ENCODE measurements at regions not wholly inside any gene's neighbourhood (a gene's known extent, or its start where the extent isn't known, plus 50 kb on each side); places are given as distances from the start of the nearest gene placed in this dataset.

DNA sequence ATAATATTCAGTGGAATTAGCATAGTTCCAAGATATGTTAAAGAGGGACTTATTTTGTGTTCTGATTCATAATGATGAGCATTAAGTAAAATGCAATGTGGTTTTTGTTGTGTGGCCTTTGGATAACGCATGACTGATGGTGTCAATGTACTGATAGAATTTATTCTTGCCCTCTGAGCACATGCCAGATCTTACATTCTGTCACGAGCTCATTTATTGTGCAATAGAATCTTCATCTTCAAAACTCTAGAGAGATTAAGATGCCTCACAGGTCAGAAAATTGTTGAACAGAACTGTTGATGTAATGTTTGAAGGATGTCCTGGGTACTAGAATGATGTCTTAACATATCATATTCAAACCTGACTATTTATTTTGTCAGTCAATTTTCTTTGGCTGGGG, 148.0 kb upstream of the HTR2A start:
- TF ChIP-seq GATA2 (IDR thresholded peaks at IDR 0.05; ENCODE audit: insufficient read depth, insufficient read length, low read depth, low read length) (no peak), POLR2AphosphoS5 (IDR thresholded peaks at IDR 0.05; ENCODE audit: insufficient read depth, low read depth, low read length) (no peak), EZH2 (IDR thresholded peaks at IDR 0.05; ENCODE audit: borderline replicate concordance, low read depth, low read length, severe bottlenecking) (no peak), MYC (IDR thresholded peaks at IDR 0.05; ENCODE audit: low read depth, low read length) (no peak), POLR2A (IDR thresholded peaks at IDR 0.05; ENCODE audit: low read depth, low read length) (no peak), JUN (IDR thresholded peaks at IDR 0.05; ENCODE audit: borderline replicate concordance, insufficient read depth, insufficient read length, low read depth) (no peak)
- TF ChIP-seq, protein P1, sequence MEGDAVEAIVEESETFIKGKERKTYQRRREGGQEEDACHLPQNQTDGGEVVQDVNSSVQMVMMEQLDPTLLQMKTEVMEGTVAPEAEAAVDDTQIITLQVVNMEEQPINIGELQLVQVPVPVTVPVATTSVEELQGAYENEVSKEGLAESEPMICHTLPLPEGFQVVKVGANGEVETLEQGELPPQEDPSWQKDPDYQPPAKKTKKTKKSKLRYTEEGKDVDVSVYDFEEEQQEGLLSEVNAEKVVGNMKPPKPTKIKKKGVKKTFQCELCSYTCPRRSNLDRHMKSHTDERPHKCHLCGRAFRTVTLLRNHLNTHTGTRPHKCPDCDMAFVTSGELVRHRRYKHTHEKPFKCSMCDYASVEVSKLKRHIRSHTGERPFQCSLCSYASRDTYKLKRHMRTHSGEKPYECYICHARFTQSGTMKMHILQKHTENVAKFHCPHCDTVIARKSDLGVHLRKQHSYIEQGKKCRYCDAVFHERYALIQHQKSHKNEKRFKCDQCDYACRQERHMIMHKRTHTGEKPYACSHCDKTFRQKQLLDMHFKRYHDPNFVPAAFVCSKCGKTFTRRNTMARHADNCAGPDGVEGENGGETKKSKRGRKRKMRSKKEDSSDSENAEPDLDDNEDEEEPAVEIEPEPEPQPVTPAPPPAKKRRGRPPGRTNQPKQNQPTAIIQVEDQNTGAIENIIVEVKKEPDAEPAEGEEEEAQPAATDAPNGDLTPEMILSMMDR (IDR thresholded peaks at IDR 0.05; ENCODE audit: extremely low read depth in 1 of 2, insufficient read depth in 1 of 2, low read depth in 1 of 2, low read length in 2 of 2): no peak
- TF ChIP-seq, protein P2, sequence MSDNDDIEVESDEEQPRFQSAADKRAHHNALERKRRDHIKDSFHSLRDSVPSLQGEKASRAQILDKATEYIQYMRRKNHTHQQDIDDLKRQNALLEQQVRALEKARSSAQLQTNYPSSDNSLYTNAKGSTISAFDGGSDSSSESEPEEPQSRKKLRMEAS (IDR thresholded peaks at IDR 0.05; ENCODE audit: insufficient read depth, insufficient read length): no peak
